ENCODE measurements at regions not wholly inside any gene's neighbourhood (a gene's known extent, or its start where the extent isn't known, plus 50 kb on each side); places are given as distances from the start of the nearest gene placed in this dataset.
"Not testable (repeated sequence)": the region's sequence is repeated elsewhere in the genome, so short reads cannot be mapped to it uniquely, and the experiment has no call there.

GRCh38 chr1:118291661-118292060 is 106.6 kb upstream of the SPAG17 start:
- FAIRE-seq (no peak), DNase-seq (no peak)
- Histone ChIP-seq H3K4me3 (ENCODE audit: low read length in 3 of 3) (no peak overlapping the region), H3K27ac (ENCODE audit: low read depth in 2 of 2, low read length in 2 of 2) (no peak overlapping the region), H3K36me3 (ENCODE audit: control insufficient read depth in 2 of 3, insufficient read depth in 3 of 3, low read length in 3 of 3) (no peaks in the 10 kb centered on the region), H3K27me3 (ENCODE audit: control insufficient read depth, insufficient read depth, low read length) (no peaks in the 10 kb centered on the region), H3K9ac (ENCODE audit: low read length in 3 of 3) (no peak overlapping the region), H3K4me1 (ENCODE audit: control insufficient read depth in 2 of 3, insufficient read depth in 2 of 3, low read depth in 1 of 3, low read length in 3 of 3) (no peaks in the 10 kb centered on the region), H3K9me3 (ENCODE audit: control insufficient read depth in 2 of 3, insufficient read depth in 1 of 3, low read length in 3 of 3) (no peaks in the 10 kb centered on the region)
- intact Hi-C loops (cut with DNase I), result no loop called here
- TF ChIP-seq CTCF (IDR thresholded peaks at IDR 0.05; ENCODE audit: borderline replicate concordance, extremely low read depth, insufficient read depth), result no peak

GRCh38 chr1:118290571-118290970 is 105.5 kb upstream of the SPAG17 start:
- H3K4me1 ChIP-seq (ENCODE audit: control insufficient read depth in 2 of 3, insufficient read depth in 2 of 3, low read depth in 1 of 3, low read length in 3 of 3), result no peaks in the 10 kb centered on the region
- H3K9me3 ChIP-seq (ENCODE audit: control insufficient read depth in 2 of 3, insufficient read depth in 1 of 3, low read length in 3 of 3), result no peaks in the 10 kb centered on the region
- intact Hi-C loops (cut with DNase I), result no loop called here
- H3K4me3 ChIP-seq (ENCODE audit: low read length in 3 of 3), result no peak overlapping the region
- DNase-seq (no peak), FAIRE-seq (no peak)
- no peak for TF ChIP-seq CTCF (IDR thresholded peaks at IDR 0.05; ENCODE audit: borderline replicate concordance, extremely low read depth, insufficient read depth)
- H3K36me3 ChIP-seq (ENCODE audit: control insufficient read depth in 2 of 3, insufficient read depth in 3 of 3, low read length in 3 of 3), result no peaks in the 10 kb centered on the region
- H3K27me3 ChIP-seq (ENCODE audit: control insufficient read depth, insufficient read depth, low read length), result no peaks in the 10 kb centered on the region
- no peak overlapping the region for H3K9ac ChIP-seq (ENCODE audit: low read length in 3 of 3)
- no peak overlapping the region for H3K27ac ChIP-seq (ENCODE audit: low read depth in 2 of 2, low read length in 2 of 2)

DNA sequence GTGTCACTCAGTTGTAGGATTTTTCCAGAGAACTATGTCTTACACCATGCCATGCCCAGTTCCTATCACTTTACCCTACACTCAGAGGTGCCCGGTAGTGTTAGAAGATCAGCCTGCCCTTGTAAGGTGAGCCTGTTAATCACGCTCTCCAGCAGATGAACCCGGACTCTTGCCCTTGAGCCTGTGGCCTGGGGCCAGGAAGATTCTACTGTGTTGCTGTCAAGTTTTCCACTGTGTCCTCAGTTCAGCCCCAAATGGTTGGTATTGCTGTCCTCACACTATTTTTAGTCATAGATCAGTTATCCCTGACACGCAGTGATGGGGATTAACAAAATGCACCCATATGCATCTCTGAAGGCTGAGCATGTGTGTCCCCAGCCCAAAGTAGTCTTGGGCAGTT is 105.0 kb upstream of the SPAG17 start:
- intact Hi-C loops (cut with DNase I), result no loop called here
- no peaks in the 10 kb centered on the region for H3K9me3 ChIP-seq (ENCODE audit: control insufficient read depth in 2 of 3, insufficient read depth in 1 of 3, low read length in 3 of 3)
- H3K9ac ChIP-seq (ENCODE audit: low read length in 3 of 3), result no peak overlapping the region
- no peaks in the 10 kb centered on the region for H3K27me3 ChIP-seq (ENCODE audit: control insufficient read depth, insufficient read depth, low read length)
- no peak for FAIRE-seq
- TF ChIP-seq CTCF (IDR thresholded peaks at IDR 0.05; ENCODE audit: borderline replicate concordance, extremely low read depth, insufficient read depth), result no peak
- no peak overlapping the region for H3K27ac ChIP-seq (ENCODE audit: low read depth in 2 of 2, low read length in 2 of 2)
- no peaks in the 10 kb centered on the region for H3K4me1 ChIP-seq (ENCODE audit: control insufficient read depth in 2 of 3, insufficient read depth in 2 of 3, low read depth in 1 of 3, low read length in 3 of 3)
- H3K4me3 ChIP-seq (ENCODE audit: low read length in 3 of 3), result no peak overlapping the region
- no peak for DNase-seq
- no peaks in the 10 kb centered on the region for H3K36me3 ChIP-seq (ENCODE audit: control insufficient read depth in 2 of 3, insufficient read depth in 3 of 3, low read length in 3 of 3)

- H3K27me3 ChIP-seq (ENCODE audit: control insufficient read depth, insufficient read depth, low read length); FAIRE-seq; H3K36me3 ChIP-seq (ENCODE audit: control insufficient read depth in 2 of 3, insufficient read depth in 3 of 3, low read length in 3 of 3); H3K9me3 ChIP-seq (ENCODE audit: control insufficient read depth in 2 of 3, insufficient read depth in 1 of 3, low read length in 3 of 3); H3K4me1 ChIP-seq (ENCODE audit: control insufficient read depth in 2 of 3, insufficient read depth in 2 of 3, low read depth in 1 of 3, low read length in 3 of 3); intact Hi-C loops (cut with DNase I); H3K4me3 ChIP-seq (ENCODE audit: low read length in 3 of 3); H3K9ac ChIP-seq (ENCODE audit: low read length in 3 of 3); DNase-seq; H3K27ac ChIP-seq (ENCODE audit: low read depth in 2 of 2, low read length in 2 of 2): not testable (repeated sequence)
These were observed 95.6 kb upstream of the SPAG17 start for GRCh38 chr1:118280656-118281055.

Measured in kidney (tissue), 13 donors.